Ovary (tissue), 3 donors: ENCODE measurements at regions not wholly inside any gene's neighbourhood (a gene's known extent, or its start where the extent isn't known, plus 50 kb on each side); places are given as distances from the start of the nearest gene placed in this dataset.

ENCODE experiments used
- EP300 ChIP-seq: sonication (generic); formaldehyde crosslinking; IDR thresholded peaks from one replicate; pipeline ENCODE4 v1.6.1; 2017; ENCODE audit warnings: antibody characterized with exemption
- POLR2A ChIP-seq: fragments of 450-650 bp; IDR thresholded peaks from one replicate; pipeline ENCODE4 v1.6.1; 2017; ENCODE audit warnings: antibody characterized with exemption, mild to moderate bottlenecking, moderate library complexity
- TF ChIP-seq, protein P1 (sequence below), 3 donors: fragments of 450-650 bp in 2 of 3; fragments of 200-600 bp in 1 of 3; IDR thresholded peaks; one replicate each; pipeline versions ENCODE4 v1.5.1 to v1.8.0; 2016 to 2022; ENCODE audit warnings: antibody characterized with exemption in 3 of 3, mild to moderate bottlenecking in 1 of 3
- donor health status: DM: no; HTN: no; CAD: no.

DNA sequence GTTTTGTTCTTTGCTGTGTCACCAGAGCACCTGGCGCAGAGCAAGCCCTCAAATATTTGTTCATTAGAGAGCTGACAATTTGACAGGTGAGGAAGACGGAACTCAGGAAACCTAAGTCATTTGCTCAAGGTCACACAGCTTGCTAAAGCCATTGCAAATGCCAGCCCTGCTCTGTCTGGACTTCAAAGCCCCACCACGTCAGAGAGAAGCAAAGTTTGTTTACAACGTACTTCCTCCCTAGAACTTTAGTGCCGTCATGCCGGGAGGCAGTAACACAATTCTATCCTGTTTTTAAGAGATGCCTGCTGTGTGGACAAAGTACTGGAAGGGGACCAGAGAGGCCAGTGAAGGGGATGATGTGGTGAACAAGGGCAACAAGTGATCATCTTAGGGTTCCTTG, 216.6 kb upstream of the PRICKLE2 start:
- TF ChIP-seq, protein P1, sequence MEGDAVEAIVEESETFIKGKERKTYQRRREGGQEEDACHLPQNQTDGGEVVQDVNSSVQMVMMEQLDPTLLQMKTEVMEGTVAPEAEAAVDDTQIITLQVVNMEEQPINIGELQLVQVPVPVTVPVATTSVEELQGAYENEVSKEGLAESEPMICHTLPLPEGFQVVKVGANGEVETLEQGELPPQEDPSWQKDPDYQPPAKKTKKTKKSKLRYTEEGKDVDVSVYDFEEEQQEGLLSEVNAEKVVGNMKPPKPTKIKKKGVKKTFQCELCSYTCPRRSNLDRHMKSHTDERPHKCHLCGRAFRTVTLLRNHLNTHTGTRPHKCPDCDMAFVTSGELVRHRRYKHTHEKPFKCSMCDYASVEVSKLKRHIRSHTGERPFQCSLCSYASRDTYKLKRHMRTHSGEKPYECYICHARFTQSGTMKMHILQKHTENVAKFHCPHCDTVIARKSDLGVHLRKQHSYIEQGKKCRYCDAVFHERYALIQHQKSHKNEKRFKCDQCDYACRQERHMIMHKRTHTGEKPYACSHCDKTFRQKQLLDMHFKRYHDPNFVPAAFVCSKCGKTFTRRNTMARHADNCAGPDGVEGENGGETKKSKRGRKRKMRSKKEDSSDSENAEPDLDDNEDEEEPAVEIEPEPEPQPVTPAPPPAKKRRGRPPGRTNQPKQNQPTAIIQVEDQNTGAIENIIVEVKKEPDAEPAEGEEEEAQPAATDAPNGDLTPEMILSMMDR (IDR thresholded peaks at IDR 0.05): no peak
- TF ChIP-seq POLR2A (no peak), EP300 (no peak)
